ENCODE measurements at regions not wholly inside any gene's neighbourhood (a gene's known extent, or its start where the extent isn't known, plus 50 kb on each side); places are given as distances from the start of the nearest gene placed in this dataset.

- intact Hi-C loops (cut with micrococcal nuclease) (no loop called here), in situ Hi-C loops (cut with MboI) (no loop called here)
- Histone ChIP-seq H3K27me3 (ENCODE audit: control insufficient read depth in 2 of 2, insufficient read depth in 2 of 2, low read length in 2 of 2) (no peaks in the 10 kb centered on the region), H4K20me1 (replicated peaks; ENCODE audit: control insufficient read depth, insufficient read depth, low read length) (no peaks in the 10 kb centered on the region), H3K4me1 (replicated peaks in 1 of 2; ENCODE audit: control insufficient read depth in 2 of 2, insufficient read depth in 2 of 2, low read length in 2 of 2) (peaks cover 3 to 37% of the 10 kb centered on the region in 2 experiments; a peak in 4 of 5 replicates), H3K9me3 (replicated peaks; ENCODE audit: control insufficient read depth, insufficient read depth, low read depth, low read length) (no peaks in the 10 kb centered on the region; the same call in 1 of the 2 replicates), H3K4me2 (ENCODE audit: insufficient read depth, low read length) (no peak overlapping the region; the same call in 1 of the 2 replicates), H3K79me2 (ENCODE audit: control insufficient read depth, insufficient read depth, low read length) (peaks cover 18% of the 10 kb centered on the region), H2AFZ (ENCODE audit: low read depth, low read length) (peak overlapping the region; percentile 28), H3K9me1 (ENCODE audit: control insufficient read depth, insufficient read depth, low read length) (no peaks in the 10 kb centered on the region), H3K4me3 (no peak overlapping the region), H3K9ac (ENCODE audit: insufficient read depth in 1 of 2, low read depth in 2 of 2, low read length in 2 of 2) (no peak overlapping the region), H3K27ac (ENCODE audit: extremely low read depth, low read depth, low read length) (no peak overlapping the region), H3K36me3 (ENCODE audit: control insufficient read depth, insufficient read depth, low read length) (peaks cover 4% of the 10 kb centered on the region; the same call in 1 of the 3 replicates)
- FAIRE-seq = no peak
- ChIA-PET CTCF (ENCODE audit: low intra/inter-chr PET ratio) (no interaction called here), POLR2A (no interaction called here)
- no peak for ATAC-seq
- BruUV-seq (replicated peaks) = no TSS peak
- DNase-seq (ENCODE audit: extremely low read depth in 1 of 4, low spot score in 3 of 4) = no peak
- WGBS (ENCODE audit: insufficient coverage, low coverage, missing lambda C conversion rate) = 100% methylated on average over 5 of the region's 5 CpGs
- 0 out of 2 replicates have a peak, but pooled peaks have one; percentile 13 for TF ChIP-seq CXXC5 (CRISPR knock-in tag; IDR thresholded peaks at IDR 0.05)
- no peak for TF ChIP-seq ILK (tag; IDR thresholded peaks at IDR 0.05; ENCODE audit: borderline replicate concordance, low read depth)
- TF ChIP-seq CHAMP1 (IDR thresholded peaks at IDR 0.05) = peak; percentile 79; the same call in 1 of the 2 replicates
- no peak for TF ChIP-seq TBL1XR1 (IDR thresholded peaks at IDR 0.05; ENCODE audit: low read length in 2 of 2)
- TF ChIP-seq CTCF (IDR thresholded peaks at IDR 0.05 in 2 of 3, conservative IDR thresholded peaks at IDR 0.05 in 1 of 3; ENCODE audit: insufficient read depth in 2 of 3, low read depth in 1 of 3, low read length in 3 of 3) = peak in 2 of 3 experiments; percentile 48 to 83; a peak in 4 of 6 replicates
- no peak for TF ChIP-seq NONO (IDR thresholded peaks at IDR 0.05; ENCODE audit: low read depth in 2 of 2, low read length in 1 of 2)
- no peak for TF ChIP-seq L3MBTL2 (IDR thresholded peaks at IDR 0.05)
- no peak for TF ChIP-seq ZNF121 (CRISPR knock-in tag; conservative IDR thresholded peaks at IDR 0.05)
- TF ChIP-seq GTF3C2 (IDR thresholded peaks at IDR 0.05; ENCODE audit: borderline replicate concordance, extremely low read depth, insufficient read length) = no peak
- TF ChIP-seq NFYB (IDR thresholded peaks at IDR 0.05; ENCODE audit: extremely low read depth, insufficient read length) = no peak
- TF ChIP-seq CBX8 (IDR thresholded peaks at IDR 0.05; ENCODE audit: borderline replicate concordance, extremely low read depth, low read depth, low read length, poor library complexity, severe bottlenecking) = no peak
- no peak for TF ChIP-seq BCOR (IDR thresholded peaks at IDR 0.05)
Measured at GRCh38 chr21:14766241-14766640, 220.1 kb upstream of the SAMSN1 start.

Data from K562 (cell line).